H7 (cell line): ENCODE measurements at regions not wholly inside any gene's neighbourhood (a gene's known extent, or its start where the extent isn't known, plus 50 kb on each side); places are given as distances from the start of the nearest gene placed in this dataset.
"Not testable (repeated sequence)": the region's sequence is repeated elsewhere in the genome, so short reads cannot be mapped to it uniquely, and the experiment has no call there.

Experiments
- DNase-seq: peaks from one replicate; pipeline ENCODE4 v3.0.0; 2012
- H3K27me3 ChIP-seq: 2 replicates; pipeline ENCODE4 v1.6.0; 2011; ENCODE audit warnings: mild to moderate bottlenecking, low read length; ENCODE audit not compliant: control insufficient read depth, insufficient read depth
- H3K36me3 ChIP-seq: replicated peaks from 2 replicates; pipeline ENCODE4 v1.5.1; 2011; ENCODE audit warnings: low read length; ENCODE audit not compliant: control insufficient read depth, insufficient read depth
- H3K4me3 ChIP-seq: 2 replicates; pipeline ENCODE4 v1.5.1; 2011; ENCODE audit warnings: low read depth, mild to moderate bottlenecking, control low read depth, low read length, moderate library complexity; ENCODE audit not compliant: insufficient read depth

GRCh38 chr13:42413484-42413815 lies 141.5 kb downstream of the AKAP11 start:
- DNase-seq = no peak
- no peak overlapping the region for H3K4me3 ChIP-seq
- H3K36me3 ChIP-seq = no peaks in the 10 kb centered on the region
- H3K27me3 ChIP-seq = no peaks in the 10 kb centered on the region

GRCh38 chr13:42417626-42418025 lies 145.7 kb downstream of the AKAP11 start:
- no peaks in the 10 kb centered on the region for H3K27me3 ChIP-seq
- H3K4me3 ChIP-seq = no peak overlapping the region
- no peak for DNase-seq
- H3K36me3 ChIP-seq = no peaks in the 10 kb centered on the region

DNA sequence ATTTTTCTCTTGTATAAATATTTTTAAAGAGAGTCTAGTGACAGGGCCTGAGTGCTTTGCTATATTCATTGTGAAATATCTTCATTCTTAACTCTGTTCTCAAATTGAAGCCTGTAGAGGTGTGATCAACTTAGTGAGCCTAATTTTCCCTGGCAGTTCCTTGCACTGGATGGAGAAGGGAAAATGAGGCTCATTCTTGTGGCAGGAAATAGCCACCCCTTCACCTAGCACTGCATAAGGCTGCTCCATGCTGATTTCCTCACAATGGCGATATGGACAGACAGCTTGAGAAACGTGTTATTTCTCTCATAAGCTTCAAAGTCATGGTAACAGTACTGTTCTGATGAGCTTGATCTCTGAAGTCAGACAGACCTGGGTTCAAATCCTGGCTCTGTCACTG lies 146.2 kb downstream of the AKAP11 start:
- Histone ChIP-seq H3K36me3 (no peaks in the 10 kb centered on the region), H3K4me3 (no peak overlapping the region), H3K27me3 (no peaks in the 10 kb centered on the region)
- no peak for DNase-seq

GRCh38 chr13:42420304-42420703 lies 148.4 kb downstream of the AKAP11 start:
- Histone ChIP-seq H3K36me3 (no peaks in the 10 kb centered on the region), H3K4me3 (no peak overlapping the region), H3K27me3 (no peaks in the 10 kb centered on the region)
- DNase-seq = no peak

DNA sequence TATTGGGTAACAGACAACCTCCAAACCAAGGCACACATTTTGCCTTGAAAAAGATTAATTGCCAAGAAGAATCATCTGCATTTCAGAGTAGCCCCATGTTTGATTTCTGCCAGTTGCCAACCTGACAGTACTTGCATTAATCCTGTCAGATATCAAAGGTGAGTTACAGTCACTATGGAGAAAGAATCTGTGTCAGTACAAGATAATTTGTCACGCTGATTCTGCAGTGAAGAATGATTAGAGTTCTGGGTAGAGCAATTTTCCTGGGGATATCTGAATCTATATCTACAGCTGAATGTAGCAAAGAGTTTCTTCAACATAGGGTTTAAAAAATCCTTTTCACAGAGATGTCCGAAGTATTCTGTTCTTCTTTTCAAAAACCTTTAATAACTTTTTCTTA lies 150.7 kb downstream of the AKAP11 start:
- no peak overlapping the region for H3K4me3 ChIP-seq
- DNase-seq = no peak
- H3K36me3 ChIP-seq = no peaks in the 10 kb centered on the region
- no peaks in the 10 kb centered on the region for H3K27me3 ChIP-seq

- no peaks in the 10 kb centered on the region for H3K36me3 ChIP-seq
Measured at GRCh38 chr13:42424182-42424581, 149.8 kb upstream of the TNFSF11 start.

GRCh38 chr13:42445354-42445753 lies 128.6 kb upstream of the TNFSF11 start:
- no peak for DNase-seq
- H3K36me3 ChIP-seq = no peaks in the 10 kb centered on the region
- H3K27me3 ChIP-seq = no peaks in the 10 kb centered on the region
- H3K4me3 ChIP-seq = no peak overlapping the region

More at GRCh38 chr13:42424182-42424581, 149.8 kb upstream of the TNFSF11 start:
- DNase-seq = no peak
- no peaks in the 10 kb centered on the region for H3K27me3 ChIP-seq
- no peak overlapping the region for H3K4me3 ChIP-seq

DNA sequence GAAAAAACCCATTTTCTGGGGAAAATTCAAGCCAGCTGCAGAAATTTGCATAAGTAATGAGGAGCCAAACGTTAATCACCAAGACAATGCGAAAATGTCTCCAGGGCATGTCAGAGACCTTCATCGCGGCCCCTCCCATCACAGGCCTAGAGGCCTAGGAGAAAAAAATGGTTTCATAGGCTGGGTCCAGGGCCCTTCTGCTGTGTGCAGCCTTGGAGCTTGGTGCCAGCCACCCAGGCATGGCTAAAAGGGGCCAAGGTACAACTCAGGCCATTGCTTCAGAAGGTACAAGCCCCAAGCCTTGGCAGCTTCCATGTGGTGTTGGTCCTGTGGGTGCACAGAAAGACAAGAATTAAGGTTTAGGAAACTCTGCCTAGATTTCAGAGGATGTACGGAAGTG lies 127.4 kb upstream of the TNFSF11 start:
- H3K4me3 ChIP-seq, H3K27me3 ChIP-seq, DNase-seq, H3K36me3 ChIP-seq: not testable (repeated sequence)

DNA sequence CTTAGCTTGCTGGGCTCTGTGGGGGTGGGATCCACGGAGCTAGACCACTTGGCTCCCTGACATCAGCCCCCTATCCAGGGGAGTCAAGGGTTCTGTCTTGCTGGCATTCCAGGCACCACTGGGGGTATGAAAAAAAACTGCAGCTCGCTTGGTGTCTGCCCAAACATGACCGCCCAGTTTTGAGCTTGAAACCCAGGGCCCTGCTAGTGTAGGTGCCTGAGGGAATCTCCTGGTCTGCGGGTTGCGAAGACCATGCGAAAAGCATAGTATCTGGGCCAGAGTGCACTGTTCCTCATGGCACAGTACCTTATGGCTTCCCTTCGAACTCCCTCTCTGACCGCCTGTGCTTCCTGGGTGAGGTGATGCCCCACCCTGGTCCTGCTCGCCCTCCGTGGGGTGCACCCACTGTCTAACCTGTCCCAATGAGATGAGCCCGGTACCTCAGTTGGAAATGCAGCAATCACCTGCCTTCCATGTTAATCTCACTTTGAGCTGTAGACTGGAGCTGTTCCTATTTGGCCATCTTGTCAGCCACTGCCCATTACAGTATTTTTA lies 120.8 kb upstream of the TNFSF11 start:
- Histone ChIP-seq H3K4me3 (no peak overlapping the region), H3K27me3 (no peaks in the 10 kb centered on the region)
- no peak for DNase-seq

GRCh38 chr13:42454749-42455148 lies 119.2 kb upstream of the TNFSF11 start:
- Histone ChIP-seq H3K36me3 (no peaks in the 10 kb centered on the region), H3K4me3 (no peak overlapping the region), H3K27me3 (no peaks in the 10 kb centered on the region)
- no peak for DNase-seq

More for the DNA sequence above, 120.8 kb upstream of the TNFSF11 start:
- H3K36me3 ChIP-seq = no peaks in the 10 kb centered on the region

GRCh38 chr13:42458193-42458592 lies 115.8 kb upstream of the TNFSF11 start:
- Histone ChIP-seq H3K27me3 (no peaks in the 10 kb centered on the region), H3K4me3 (no peak overlapping the region)
- DNase-seq = no peak

GRCh38 chr13:42466123-42466522 lies 107.8 kb upstream of the TNFSF11 start:
- Histone ChIP-seq H3K36me3 (no peaks in the 10 kb centered on the region), H3K27me3 (no peaks in the 10 kb centered on the region), H3K4me3 (no peak overlapping the region)
- no peak for DNase-seq

More at GRCh38 chr13:42458193-42458592, 115.8 kb upstream of the TNFSF11 start:
- no peaks in the 10 kb centered on the region for H3K36me3 ChIP-seq

- DNase-seq = no peak
- Histone ChIP-seq H3K27me3 (no peaks in the 10 kb centered on the region), H3K36me3 (no peaks in the 10 kb centered on the region), H3K4me3 (no peak overlapping the region)
Measured at GRCh38 chr13:42466609-42467008, 107.3 kb upstream of the TNFSF11 start.

GRCh38 chr13:42474954-42475353 lies 99.0 kb upstream of the TNFSF11 start:
- Histone ChIP-seq H3K4me3 (no peak overlapping the region), H3K36me3 (no peaks in the 10 kb centered on the region), H3K27me3 (no peaks in the 10 kb centered on the region)
- DNase-seq = no peak

DNA sequence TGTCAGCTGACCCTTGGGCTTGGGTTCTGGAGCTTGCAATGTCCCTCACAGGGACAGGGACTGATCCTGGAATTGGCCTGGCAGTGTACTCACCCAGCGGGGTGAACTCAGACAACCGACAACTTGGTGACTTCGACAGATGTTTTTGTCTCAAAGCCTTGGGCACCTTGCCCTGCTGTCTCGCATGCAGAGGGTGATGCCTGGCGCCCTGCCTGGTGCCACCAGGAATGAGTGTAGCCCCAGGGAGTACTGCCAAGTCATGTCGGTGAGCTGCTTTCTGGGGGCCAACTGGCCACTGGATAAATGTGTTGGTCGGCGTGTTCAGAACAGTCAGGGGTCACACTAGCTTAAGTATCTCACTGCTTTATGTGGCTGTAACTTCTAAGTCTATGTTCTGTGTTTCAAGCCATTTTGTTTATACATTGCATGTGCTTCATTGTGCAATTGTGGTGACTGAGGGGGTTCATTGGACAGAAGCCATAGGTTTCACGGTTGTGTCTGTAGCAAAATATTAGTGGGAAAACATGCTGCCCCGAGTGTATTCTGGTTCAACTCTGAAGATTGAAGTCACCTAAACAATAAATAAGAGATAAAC lies 96.3 kb upstream of the TNFSF11 start:
- Histone ChIP-seq H3K27me3 (no peaks in the 10 kb centered on the region), H3K4me3 (no peak overlapping the region), H3K36me3 (no peaks in the 10 kb centered on the region)
- DNase-seq = no peak
